NCI-H1417 (cell line): ENCODE measurements at regions not wholly inside any gene's neighbourhood (a gene's known extent, or its start where the extent isn't known, plus 50 kb on each side); places are given as distances from the start of the nearest gene placed in this dataset.

ENCODE experiments used
- DNase-seq, 3 experiments: peaks; one replicate each; lab custom pipeline; 2025; lab: John Stamatoyannopoulos, UW

DNA sequence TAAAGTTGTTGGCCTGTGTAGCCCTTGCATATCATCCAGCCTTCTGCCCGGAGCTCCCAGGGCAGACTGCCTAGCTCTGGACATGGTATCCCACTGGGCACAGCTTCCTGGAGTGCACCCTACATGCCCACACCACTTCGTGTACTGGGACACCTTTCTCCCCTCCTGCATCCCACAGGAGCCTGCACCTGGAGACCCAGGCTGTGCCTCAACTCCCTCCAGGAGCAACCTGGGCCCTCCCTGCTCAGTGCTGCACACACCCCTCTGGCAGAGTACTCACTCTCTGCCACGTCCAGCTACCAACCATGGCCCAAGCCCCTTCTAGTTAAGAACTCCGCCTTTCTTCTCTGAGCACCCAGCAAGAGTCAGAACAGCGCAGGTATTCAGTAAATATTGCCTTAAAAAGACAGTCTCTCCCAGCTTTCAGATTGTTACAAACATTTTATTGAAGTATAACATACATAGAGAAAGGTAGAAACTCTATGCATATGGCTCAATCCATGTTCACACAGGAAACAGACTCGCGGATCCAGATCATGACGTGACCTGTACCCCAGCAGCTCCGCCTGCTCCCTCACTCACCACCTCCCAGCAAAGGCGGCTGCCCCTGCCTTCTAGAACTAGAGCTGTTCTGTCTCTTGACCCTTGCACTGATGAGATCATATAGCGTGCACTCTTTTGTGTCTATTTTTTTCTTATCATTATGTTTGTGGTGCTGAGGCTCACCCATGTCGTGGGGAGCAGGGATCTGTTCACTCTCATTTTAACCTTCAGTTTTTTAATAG, 98.4 kb upstream of the MYCN start:
- no peak for DNase-seq

DNA sequence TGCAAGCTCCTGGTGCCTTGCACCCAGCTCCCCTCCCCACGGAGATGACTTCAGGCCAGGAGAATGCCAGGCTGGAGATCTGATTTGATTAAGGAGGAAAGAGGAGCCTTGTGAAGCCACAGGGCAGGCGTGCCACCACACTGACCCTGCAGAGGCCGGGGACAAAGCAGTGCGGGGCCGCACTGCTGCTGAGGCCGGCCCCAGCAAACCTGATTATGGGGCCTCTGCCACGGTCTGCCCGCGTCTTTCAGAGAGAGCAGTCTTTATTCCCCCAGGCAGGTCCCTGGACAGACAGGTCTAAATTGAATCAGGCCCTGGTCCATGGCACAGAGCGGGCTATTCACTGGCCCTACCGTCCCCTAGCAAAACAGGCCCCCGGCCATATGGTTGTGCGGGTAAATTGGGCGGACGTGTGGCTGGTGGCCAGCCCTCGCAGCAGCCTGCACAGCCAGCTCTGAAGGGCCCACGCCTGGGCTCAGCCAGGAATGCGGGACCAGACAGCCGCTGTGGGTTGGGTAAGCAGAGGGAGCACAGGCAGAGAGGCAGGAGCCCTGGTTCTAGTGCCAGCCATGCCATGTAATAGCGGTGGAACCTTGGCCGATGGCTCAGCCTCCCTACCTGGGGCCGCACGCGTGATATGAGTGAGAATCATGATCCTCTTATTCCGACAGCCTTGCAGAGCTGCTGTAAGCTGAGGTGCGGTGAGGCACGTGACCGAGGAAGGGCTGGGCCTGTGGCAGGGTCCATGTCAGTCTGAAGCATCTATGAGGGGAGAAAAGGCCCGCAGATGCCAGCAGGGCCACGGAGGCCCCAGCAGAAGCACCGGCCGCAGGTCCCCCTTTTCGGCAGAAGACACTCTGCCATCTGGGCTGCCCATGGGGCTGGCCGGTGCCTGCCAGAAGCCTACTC, 97.3 kb upstream of the MYCN start:
- DNase-seq = no peak

DNA sequence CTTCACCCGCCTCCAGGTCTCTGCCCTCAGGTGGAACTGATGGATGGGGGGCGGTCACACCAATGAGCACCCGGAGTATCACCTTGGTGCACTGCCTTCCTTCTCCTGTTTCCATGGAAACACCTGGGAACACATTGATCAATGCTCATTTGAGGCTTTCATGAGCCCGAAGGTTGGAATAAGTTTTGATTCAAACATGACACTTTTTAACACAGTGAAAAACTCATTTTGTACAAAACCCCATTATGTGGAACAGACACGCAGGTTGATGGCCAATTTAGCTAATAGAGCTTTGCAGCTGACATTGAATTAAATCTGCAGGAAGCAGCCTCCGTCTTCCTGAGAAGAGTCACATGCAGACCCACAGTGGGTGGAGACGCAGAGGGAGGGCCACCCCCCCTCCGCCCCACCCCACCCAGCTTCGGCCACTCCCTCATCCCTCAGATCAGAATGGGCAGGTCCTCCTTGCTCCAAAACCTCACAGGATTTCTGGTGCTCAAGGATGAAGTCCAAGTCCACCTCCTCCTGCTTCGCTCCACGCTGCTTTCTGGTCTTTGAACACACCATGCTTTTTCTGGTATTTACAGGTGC, 96.0 kb upstream of the MYCN start:
- no peak for DNase-seq

DNA sequence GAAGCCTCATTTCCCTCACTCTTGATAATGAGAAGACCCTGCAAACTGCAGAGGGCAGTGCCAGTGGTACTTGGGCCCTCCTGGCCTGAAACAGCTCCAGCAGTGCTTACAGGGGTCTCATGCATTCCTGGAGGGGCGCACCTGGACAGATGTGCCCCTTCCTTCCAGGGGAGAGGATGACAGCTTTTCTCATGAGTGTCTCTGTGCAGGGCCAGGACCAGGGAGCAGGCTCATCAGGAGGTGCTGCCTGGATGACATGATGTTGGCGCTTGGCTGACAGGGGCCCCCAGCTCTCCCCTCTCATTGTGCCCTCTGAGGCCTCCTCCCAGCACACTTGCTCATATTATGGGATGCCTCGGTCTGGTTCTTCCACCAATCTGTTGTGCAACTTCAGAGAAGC, 95.1 kb upstream of the MYCN start:
- DNase-seq = no peak

DNA sequence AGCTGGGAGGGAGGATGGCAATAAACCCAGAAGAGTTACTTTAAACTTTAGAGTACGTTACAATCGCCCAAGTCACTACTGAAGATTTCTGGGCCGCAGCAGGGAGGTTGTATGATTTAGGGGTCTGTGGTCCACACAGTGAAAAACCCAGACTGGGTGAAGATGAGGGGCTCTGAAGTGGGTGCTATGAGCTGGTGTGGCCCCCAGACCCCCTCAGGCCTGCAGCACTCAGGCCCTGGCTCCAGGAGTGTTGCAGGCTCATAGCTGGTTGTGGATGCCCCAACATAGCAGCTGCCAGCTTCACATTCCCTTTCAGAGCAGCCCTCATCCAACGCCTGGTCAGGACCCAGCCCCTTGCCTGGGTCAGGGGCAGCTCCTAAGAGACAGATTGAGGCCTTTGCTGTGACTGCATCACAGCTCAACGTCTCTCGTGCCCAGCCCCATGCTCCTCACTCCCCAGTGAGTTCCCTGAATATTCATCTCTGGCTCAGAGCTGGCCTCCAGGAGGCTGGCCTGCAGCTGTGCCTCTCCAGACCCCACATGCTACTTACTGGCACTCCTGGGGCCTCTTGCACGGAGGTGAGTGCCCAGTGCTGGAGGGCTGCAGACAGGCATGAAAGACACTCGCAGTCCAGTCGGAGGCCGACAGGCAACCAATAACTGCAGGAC, 94.5 kb upstream of the MYCN start:
- no peak for DNase-seq

DNA sequence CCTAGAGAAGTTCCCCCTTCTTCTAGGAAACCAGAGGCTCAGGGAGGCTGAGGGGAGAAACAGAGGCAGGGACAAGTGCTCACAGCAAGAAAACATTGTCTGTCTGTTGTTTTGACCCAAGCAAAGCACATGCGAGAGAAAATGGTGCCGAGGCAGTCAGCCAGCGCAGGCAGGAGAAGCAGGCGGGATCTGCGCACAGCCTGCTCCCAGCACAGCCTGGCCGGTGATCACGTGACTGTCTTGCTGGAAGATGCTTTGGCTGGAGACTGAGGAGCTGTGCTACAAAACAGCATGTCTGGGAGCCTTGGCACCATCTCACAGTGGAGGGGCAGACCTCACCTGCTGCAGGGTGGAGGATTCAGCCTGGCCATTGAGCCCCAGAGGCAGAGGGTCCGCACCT, 93.7 kb upstream of the MYCN start:
- no peak for DNase-seq

DNA sequence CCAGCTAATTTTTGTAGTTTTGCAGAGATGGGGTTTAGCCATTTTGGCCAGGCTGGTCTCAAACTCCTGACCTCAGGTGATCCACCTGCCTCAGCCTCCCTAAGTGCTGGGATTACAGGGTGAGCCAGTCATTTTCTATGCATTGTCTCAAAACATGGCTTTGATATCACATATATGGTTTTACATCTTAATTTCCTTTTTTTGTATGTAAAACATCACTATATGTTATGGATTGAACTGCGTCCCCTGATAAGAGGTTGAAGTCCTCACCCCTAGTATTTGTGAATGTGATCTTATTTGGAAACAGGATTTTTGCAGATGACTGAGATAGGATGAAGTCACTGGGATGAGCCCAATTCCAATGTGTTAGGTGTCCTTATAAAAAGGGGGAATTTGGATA, 89.8 kb upstream of the MYCN start:
- no peak for DNase-seq

DNA sequence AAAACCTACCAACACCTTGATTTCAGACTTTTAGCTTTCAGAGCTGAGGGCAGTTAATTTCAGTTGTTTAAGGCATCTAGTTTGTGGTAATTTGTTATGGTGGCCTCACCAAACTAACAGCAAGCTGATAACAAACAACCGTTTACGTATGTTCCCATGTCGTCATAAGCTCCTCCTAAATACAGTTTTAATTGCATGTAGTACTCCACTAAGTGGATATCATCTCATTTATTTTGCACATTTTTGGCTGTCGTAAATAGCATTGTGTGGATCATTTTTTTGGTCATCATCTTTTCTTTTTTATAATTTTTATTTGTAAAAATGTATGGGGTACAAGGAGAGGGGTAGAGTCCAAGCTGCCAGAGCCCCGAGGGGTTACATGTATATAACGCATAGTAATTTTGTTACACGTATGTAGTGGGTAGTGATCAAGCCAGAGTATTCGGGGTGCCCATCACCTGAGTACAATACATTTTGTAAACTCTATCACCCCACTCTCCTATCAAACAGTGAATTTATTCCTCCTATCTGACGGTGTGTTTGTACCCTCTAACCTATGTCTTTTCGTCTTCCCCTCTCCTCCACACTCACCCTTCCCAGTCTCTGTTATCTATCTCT, 89.2 kb upstream of the MYCN start:
- DNase-seq = no peak

DNA sequence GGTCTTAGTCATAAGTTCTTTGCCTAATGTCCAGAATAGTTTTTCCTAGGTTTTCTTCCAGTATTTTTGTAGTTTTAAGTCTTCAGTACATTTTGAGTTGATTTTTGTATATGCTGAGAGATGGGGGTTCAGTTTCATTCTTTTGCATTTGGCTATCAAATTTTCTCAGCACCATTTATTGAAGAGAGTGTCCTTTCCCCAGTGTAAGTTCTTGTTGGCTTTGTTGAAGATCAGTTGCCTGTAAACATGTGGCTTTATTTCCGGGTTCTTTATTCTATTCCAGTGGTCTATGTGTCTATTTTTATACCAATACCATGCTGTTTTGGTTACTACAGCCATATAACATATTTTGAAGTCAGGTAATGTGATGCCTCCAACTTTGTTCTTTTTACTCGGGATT, 87.5 kb upstream of the MYCN start:
- DNase-seq = no peak

DNA sequence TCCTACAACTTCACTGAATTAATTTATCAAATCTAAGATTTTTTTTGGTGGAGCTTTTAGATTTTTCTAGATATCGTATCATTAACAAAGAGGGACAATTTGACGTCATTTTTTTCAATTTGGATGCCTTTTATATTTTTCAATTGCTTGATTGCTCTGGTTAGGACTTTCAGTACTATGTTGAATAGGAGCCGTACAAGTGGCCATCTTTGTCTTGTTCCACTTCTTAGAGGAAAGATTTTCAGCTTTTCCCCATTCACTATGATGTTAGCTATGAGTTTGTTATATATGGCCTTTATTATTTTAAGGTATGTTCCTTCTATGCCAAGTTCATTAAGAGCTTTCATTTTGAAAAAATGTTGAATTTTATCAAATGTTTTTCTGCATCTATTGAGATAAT, 86.4 kb upstream of the MYCN start:
- DNase-seq = no peak

DNA sequence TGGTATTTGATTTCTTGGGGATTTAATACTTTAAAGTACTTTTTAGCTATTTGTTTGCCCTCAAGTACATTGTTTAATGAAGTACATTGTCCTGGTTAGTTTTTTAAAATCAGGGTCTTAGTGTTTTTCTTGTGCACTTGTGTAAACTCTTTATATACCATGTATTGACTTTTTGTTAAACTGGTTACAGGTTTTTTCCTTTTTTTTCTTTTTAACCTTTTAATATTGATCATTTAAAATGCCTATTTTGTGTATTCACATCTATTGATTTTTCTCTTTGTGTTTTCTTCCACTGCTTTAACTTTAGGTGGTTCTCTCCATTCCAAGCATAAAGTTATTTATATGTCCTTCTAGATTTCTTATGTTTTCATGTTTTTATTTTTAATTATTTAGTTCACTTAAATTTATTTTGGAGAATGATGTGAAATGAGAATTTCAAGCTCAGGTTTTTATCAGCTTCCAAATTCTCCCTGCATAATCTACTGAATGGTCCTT, 84.5 kb upstream of the MYCN start:
- no peak for DNase-seq

DNA sequence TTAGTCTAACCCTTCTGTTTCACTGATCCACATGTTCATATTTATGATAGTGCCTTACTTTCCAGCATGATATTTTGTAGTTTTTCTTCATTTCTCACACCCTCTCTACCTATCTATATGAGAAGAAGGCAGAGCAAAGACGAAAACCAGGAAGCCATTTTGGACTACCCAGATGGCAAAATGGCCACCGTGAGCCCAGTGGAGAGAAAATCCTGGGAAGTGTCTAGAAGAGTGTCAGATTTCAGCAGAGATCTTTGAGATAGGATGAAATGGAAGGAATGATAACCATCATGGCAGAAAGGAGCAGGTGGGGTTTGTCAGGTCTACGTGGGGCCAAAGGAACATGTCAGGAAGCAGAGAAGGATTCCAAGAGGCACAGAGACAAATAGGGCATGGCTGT, 84.0 kb upstream of the MYCN start:
- DNase-seq = no peak

DNA sequence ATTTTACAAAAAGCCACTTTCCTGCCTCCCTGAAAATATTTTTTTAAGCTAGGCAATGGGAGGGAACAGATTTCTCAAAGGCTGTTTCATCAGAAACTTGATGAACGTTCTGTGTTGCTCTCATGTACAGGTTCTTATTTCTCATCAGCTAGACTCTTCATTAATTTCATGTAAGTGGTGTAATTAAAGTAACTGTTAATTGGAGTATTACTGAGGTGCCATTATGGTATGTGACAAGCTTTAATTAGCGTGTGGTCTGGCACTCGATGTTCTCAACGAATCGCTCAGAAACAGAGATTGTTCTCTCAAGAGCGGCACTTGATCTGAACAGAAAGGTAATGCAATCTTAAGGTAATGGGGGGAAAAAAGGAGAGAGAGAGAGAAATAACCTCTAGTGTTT, 81.9 kb upstream of the MYCN start:
- DNase-seq = peak in 1 of 3 experiments; percentile 67

DNA sequence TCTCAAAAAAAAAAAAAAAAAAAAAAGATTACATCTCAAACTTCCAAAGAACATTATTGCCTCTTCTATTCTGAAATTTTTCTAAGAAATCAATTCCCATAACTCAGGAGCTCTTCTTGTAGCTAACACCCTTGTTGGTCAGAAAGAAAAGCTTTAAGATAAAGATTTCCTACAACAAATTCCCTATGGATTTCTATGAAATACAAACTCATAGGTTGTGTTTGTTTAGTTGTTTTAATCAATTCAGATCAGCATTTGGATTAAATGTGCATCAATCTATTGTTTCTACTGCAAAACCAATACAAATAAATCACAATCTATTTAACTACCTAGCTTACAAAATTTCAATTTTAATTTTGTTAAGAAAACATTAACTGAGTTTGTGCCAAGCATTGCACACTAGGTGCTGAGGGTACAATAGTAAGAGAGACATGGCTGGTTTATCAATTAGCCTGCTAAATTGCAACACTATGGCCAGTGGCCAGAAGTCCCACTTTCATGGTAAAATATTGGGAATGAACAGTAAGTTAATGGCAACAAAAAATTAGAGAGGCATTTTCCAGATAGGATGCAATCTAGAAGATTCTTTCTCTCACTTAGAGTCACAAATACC, 80.2 kb upstream of the MYCN start:
- no peak for DNase-seq

DNA sequence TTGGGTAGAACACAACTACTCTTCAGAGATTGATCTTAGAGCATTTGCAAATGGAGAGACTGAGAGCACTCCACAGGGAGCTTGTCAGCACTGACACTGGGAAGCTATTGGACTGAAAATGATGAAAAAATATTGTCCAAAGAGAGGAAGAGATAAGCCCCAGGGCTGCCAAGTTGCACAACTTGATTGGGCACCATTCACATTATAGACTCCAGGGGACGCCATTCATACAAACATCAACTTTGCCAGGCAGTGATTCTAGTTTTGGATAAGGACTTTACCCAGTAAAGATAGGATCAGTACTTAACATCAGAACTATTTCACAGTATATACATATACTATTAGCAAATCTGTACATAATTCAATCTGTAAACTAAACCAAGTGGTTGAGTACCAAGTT, 79.6 kb upstream of the MYCN start:
- no peak for DNase-seq

DNA sequence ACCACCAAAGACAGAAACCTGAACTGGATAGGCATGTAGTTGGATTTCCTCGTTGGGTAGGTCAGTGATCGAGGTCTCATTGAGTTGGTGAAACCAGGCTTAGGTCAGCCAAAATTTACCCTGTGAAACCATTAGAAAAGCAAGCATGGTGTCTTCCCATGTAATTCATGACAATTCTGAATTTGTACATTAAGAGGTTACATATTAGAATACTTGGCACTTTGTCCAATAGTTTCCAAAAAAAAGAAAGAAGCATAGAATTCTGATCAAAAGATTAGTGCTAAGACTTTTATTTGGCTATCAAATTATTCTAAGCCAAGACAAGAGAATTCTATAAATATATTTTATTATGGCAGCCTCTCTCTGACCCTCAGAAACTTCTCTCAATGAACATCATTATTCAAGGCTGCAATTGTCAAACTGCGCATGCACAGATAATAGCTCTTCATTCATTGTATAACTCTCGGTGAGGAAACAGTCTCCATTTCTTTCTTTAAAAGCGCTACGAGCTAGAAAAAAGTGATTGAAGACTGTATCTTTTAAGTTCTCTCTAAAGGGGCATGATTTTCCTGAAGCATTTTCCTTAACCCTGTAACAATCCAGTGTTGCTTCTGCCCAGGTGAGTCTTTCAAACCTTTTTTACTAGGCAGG, 79.1 kb upstream of the MYCN start:
- DNase-seq = no peak

DNA sequence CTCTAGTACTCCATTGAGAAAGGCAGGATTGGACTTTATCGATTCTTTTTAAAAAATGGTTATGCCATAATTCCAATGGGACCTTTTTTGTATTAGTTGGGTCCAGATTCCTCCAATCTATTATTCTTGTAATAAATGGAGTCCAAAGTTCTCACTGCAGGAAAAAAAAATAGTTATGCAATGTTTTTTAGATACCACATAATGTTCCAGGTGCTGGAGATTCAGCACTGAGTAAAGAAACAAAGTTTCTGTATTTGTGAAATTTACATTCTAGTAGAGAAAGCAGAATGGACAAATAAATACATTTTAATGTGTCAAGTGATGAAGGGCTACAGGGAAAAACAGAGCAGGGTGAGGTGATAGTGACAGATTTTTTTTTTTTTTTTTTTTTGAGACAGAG, 78.5 kb upstream of the MYCN start:
- no peak for DNase-seq

DNA sequence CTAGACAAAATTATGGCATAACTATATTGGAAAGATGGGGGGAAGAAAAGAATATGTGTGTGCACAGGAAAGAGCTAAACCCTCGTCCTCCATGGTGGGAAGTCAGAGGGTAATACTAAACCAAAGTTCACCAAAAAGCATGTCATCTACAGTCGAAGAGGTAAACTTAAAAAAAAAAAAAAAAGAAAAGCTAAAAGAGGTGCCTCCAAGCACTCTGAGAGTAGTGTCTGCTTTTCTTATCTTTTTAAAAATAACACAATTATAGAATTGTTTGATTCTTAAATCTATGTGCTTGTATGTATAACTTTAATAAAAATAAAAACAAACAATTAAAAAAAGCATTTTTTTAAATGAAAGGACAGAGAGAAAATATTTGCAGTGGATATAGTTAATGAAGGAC, 77.3 kb upstream of the MYCN start:
- no peak for DNase-seq

DNA sequence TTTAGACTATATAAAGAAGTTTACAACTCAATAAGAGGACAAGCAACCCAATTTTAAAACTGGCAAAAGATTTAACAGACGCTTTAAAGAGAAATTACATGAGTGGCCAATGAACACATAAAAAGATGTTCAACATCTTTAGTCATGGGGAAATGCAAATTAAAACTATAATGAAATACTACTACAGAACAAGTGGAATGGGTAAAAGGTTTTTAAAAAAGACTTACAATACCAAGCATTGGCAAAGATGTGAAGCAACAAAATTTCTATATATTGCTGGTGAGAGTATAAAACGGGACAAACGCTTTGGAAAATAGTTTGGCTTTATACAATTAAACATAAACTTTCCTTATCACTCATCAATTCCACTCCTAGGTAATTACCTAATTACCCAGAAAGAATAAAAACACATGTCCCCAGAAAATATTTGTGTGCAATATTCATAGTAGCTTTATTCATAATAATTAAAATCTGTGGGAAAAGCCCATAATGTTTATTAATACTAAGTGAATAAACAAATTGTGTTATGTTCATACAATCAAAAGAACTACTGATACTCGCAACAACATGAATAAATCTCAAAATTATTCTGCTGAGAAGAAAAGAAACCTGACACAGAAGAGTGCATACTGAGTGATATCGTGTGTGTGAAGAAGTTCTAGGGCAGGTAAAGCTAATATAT, 76.7 kb upstream of the MYCN start:
- no peak for DNase-seq

DNA sequence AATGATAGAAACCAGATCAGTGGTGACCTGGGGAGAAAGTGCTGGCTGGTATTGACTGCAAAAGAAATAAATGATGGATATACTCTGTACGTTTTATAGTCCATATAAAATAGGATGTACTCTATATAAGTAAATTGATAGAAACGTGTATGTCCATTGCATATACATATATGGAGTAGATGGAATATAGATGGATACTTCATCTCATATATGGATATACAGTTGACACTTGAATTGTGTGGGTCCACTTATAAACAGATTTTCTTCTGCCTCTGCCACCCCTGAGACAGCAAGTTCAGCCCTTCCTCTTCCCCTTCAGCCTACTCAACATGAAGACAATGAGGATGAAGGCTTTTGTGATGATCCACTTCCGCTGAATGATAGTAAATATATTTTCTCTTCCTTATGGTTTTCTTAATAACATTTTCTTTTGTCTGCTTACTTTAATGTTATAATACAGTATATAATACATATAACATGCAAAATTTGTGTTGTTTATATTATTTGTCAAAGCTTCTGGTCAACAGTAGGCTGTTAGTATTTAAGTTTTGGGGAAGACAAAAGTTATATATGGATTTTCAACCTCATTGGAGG, 76.1 kb upstream of the MYCN start:
- no peak for DNase-seq
